Chondrocyte (in vitro differentiated cells): ENCODE measurements at regions not wholly inside any gene's neighbourhood (a gene's known extent, or its start where the extent isn't known, plus 50 kb on each side); places are given as distances from the start of the nearest gene placed in this dataset.

ENCODE experiments used
- DNase-seq: peaks from one replicate; pipeline ENCODE4 v3.0.0; 2021; ENCODE audit warnings: mixed read lengths, low spot score
- H3K27ac Mint-ChIP-seq: one replicate; pipeline ENCODE4 v1.8.0; 2021; ENCODE audit warnings: mild to moderate bottlenecking, moderate library complexity, mixed read lengths; ENCODE audit not compliant: unreplicated experiment
- H3K27me3 Mint-ChIP-seq: 2 replicates; pipeline ENCODE4 v1.8.0; 2021; ENCODE audit warnings: low read depth, mixed read lengths
- H3K36me3 Mint-ChIP-seq: 2 replicates; pipeline ENCODE4 v1.8.0; 2021; ENCODE audit warnings: low read depth, mixed read lengths
- H3K4me1 Mint-ChIP-seq: 2 replicates; pipeline ENCODE4 v1.8.0; 2021; ENCODE audit warnings: low read depth, mild to moderate bottlenecking, mixed read lengths
- H3K4me3 Mint-ChIP-seq: one replicate; pipeline ENCODE4 v1.8.0; 2021; ENCODE audit warnings: mild to moderate bottlenecking, moderate library complexity, mixed read lengths; ENCODE audit not compliant: unreplicated experiment
- H3K9me3 Mint-ChIP-seq: 2 replicates; pipeline ENCODE4 v1.8.0; 2021; ENCODE audit warnings: low read depth, mixed read lengths
- TF ChIP-seq, protein P1 (sequence below): fragments of 200-600 bp; sonication (generic); IDR thresholded peaks from 2 replicates; pipeline ENCODE4 v1.5.0; 2021; ENCODE audit warnings: antibody characterized with exemption, mild to moderate bottlenecking, moderate library complexity

DNA sequence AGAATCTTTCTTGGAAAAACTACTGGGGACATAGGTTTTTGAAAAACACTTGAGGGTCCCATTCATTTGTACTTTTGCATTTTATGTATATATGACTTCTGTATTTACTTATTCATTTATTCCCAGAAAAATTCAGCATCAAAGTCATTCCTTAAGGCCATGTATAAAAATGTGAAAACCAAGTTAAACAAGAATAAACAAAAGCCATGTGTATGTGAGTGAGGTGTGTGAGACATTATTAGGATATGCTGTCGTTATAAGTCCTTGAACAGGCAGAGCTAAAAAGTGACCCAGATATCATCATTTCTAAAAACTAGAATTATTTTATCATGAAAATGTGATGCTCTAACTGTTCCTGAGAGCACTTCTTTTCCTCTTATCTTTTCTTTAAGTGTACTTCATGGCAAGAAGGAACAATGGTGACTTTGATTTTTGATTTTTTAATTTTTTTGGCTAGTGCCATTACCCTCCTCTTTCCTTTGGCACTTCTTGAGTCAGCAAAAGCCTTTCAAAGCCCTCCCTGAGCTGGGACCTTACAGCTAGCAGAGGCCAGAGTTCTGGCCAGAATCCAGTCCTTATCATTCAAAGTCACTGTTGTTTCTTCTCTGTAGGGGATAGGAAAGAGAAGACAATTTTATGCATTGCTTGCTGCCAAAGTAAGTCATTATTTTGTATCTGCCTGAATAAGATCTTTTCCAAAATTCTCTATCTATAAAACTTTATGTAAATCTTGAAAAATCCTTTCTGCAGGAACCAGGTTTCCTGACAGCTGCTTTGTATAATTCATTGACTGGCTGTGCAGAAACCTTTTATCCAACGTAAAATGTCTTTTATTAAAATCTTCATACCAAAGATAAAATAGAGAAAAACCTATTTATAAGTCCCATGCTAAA lies 419.7 kb upstream of the PRICKLE1 start:
- DNase-seq = no peak
- Mint-ChIP-seq H3K27me3 (no peaks in the 10 kb centered on the region), H3K4me1 (peaks cover 22% of the 10 kb centered on the region), H3K4me3 (no peak overlapping the region), H3K9me3 (no peaks in the 10 kb centered on the region), H3K27ac (no peak overlapping the region), H3K36me3 (no peaks in the 10 kb centered on the region)
- TF ChIP-seq, protein P1, sequence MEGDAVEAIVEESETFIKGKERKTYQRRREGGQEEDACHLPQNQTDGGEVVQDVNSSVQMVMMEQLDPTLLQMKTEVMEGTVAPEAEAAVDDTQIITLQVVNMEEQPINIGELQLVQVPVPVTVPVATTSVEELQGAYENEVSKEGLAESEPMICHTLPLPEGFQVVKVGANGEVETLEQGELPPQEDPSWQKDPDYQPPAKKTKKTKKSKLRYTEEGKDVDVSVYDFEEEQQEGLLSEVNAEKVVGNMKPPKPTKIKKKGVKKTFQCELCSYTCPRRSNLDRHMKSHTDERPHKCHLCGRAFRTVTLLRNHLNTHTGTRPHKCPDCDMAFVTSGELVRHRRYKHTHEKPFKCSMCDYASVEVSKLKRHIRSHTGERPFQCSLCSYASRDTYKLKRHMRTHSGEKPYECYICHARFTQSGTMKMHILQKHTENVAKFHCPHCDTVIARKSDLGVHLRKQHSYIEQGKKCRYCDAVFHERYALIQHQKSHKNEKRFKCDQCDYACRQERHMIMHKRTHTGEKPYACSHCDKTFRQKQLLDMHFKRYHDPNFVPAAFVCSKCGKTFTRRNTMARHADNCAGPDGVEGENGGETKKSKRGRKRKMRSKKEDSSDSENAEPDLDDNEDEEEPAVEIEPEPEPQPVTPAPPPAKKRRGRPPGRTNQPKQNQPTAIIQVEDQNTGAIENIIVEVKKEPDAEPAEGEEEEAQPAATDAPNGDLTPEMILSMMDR = no peak

DNA sequence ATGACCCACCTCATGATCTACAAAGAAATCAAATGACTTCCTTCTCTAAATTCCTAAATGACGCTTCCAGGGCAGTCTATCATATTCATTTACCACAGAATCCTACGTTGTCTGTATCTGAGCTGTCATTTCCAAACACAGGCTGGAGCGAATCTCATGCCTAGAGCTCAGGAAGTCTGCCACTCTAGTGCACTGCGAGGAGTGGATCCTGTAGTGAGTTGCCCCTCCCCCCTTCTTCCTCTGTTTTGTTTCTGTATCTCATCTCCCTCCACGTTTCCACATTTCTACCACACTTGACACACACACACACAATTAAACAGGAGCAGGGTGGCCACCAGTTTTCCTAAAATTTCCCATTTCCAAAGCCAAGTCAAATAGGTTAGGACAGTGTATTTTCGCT lies 415.4 kb upstream of the PRICKLE1 start:
- H3K4me1 Mint-ChIP-seq = peaks cover 14% of the 10 kb centered on the region

GRCh38 chr12:43004141-43004540 lies 414.6 kb upstream of the PRICKLE1 start:
- no peak for DNase-seq
- no peak overlapping the region for H3K27ac Mint-ChIP-seq
- peaks cover 9% of the 10 kb centered on the region for H3K4me1 Mint-ChIP-seq
- no peaks in the 10 kb centered on the region for H3K9me3 Mint-ChIP-seq
- no peaks in the 10 kb centered on the region for H3K36me3 Mint-ChIP-seq
- H3K4me3 Mint-ChIP-seq = no peak overlapping the region
- no peaks in the 10 kb centered on the region for H3K27me3 Mint-ChIP-seq
- TF ChIP-seq, protein P1 = no peak

More for the DNA sequence above, 415.4 kb upstream of the PRICKLE1 start:
- Mint-ChIP-seq H3K27ac (no peak overlapping the region), H3K36me3 (no peaks in the 10 kb centered on the region), H3K27me3 (no peaks in the 10 kb centered on the region), H3K9me3 (no peaks in the 10 kb centered on the region), H3K4me3 (no peak overlapping the region)
- TF ChIP-seq, protein P1 = no peak
- DNase-seq = no peak

DNA sequence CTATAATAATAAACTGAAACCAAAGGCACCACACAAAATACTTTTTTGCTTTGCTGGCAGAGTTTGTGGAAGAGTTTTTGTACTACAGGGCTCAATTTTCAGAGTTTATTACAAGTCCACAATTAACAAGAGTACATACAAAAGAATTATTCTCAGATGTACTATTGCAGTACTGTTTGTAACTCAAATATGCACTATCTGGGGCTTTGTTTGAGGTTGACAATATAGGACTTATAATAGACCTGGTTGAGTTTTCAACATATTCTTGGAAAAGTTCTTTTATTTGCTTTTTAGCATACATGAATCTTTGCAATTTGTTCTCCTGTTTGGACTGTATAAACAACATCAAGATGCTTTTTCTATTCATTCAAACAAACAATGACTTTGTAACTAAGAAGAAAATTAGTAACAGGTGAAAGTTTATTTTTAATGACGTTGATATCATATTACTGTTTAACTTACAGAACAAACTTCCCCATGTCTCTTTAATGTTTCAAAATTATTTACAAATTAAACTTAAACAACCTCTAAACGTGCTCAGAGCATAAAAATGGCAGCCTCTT lies 407.4 kb upstream of the PRICKLE1 start:
- Mint-ChIP-seq H3K4me3 (no peak overlapping the region), H3K27ac (no peak overlapping the region), H3K4me1 (peaks cover 10% of the 10 kb centered on the region), H3K27me3 (no peaks in the 10 kb centered on the region), H3K36me3 (no peaks in the 10 kb centered on the region), H3K9me3 (no peaks in the 10 kb centered on the region)
- TF ChIP-seq, protein P1 = no peak
- no peak for DNase-seq

DNA sequence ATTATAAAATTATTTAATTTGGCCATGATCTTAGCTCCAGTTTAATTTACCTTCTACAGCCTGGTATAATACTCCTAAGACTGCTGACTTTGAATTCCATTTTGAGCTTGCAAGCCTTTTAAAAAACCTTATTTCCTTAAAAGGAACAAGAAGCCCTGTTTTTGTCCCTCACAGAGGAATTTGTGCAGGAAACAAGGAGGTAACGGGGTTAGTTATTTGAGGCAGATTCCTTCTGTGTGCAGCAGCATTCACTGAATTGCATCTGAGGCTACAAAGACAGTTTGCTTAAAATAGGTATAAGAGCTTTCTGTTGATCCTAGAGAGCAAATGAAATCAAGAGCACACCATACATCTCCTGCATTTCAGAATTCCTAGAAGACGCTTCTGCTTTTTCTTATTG lies 403.3 kb upstream of the PRICKLE1 start:
- no peak for DNase-seq
- Mint-ChIP-seq H3K27me3 (no peaks in the 10 kb centered on the region), H3K27ac (no peak overlapping the region), H3K9me3 (no peaks in the 10 kb centered on the region), H3K4me1 (peaks cover 17% of the 10 kb centered on the region), H3K4me3 (no peak overlapping the region), H3K36me3 (no peaks in the 10 kb centered on the region)
- TF ChIP-seq, protein P1 = no peak
